Stomach (tissue), 8 donors: ENCODE measurements at regions not wholly inside any gene's neighbourhood (a gene's known extent, or its start where the extent isn't known, plus 50 kb on each side); places are given as distances from the start of the nearest gene placed in this dataset.

Experiments
- DNase-seq, 2 donors: peaks; one replicate each; pipeline versions ENCODE4 v3.0.0 to v3.0.0-alpha.2; 2013 to 2019
- H3K27ac ChIP-seq, 5 donors: fragments of 200-600 bp in 4 of 5; sonication (generic) in 4 of 5; one replicate each; pipeline ENCODE4 v1.5.1; 2013 to 2019; ENCODE audit warnings: mild to moderate bottlenecking in 1 of 5, moderate library complexity in 1 of 5
- H3K27me3 ChIP-seq, 3 donors: fragments of 200-600 bp; sonication (generic); one replicate each; pipeline ENCODE4 v1.5.1; 2017 to 2019; ENCODE audit warnings: mixed run types in 1 of 3
- H3K36me3 ChIP-seq, 4 donors: fragments of 200-600 bp; sonication (generic); 1 replicate in 3 of 4; 2 replicates in 1 of 4; pipeline ENCODE4 v1.5.1; 2016 to 2019
- H3K4me1 ChIP-seq, 4 donors: fragments of 200-600 bp; sonication (generic); one replicate each; pipeline ENCODE4 v1.5.1; 2016 to 2019
- H3K4me3 ChIP-seq, 4 donors: fragments of 200-600 bp; sonication (generic) in 3 of 4; one replicate each; pipeline ENCODE4 v1.5.1; 2016 to 2019; ENCODE audit warnings: mild to moderate bottlenecking in 1 of 4
- H3K9me3 ChIP-seq, 4 donors: fragments of 200-600 bp; sonication (generic); one replicate each; pipeline ENCODE4 v1.5.1; 2016 to 2019
- CTCF ChIP-seq, 7 experiments: fragments of 450-650 bp in 4 of 7; fragments of 200-600 bp in 3 of 7; sonication (generic) in 3 of 7; IDR thresholded peaks; one replicate each; pipeline ENCODE4 v1.5.1; 2016 to 2019; ENCODE audit warnings: antibody characterized with exemption in 7 of 7, control low read depth in 2 of 7, mild to moderate bottlenecking in 1 of 7
- EP300 ChIP-seq: sonication (generic); formaldehyde crosslinking; IDR thresholded peaks from one replicate; pipeline ENCODE4 v1.6.1; 2017; ENCODE audit warnings: antibody characterized with exemption
- POLR2A ChIP-seq, 4 donors: fragments of 450-650 bp; IDR thresholded peaks; one replicate each; pipeline ENCODE4 v1.6.1; 2016; ENCODE audit warnings: antibody characterized with exemption in 4 of 4, control low read depth in 2 of 4, mild to moderate bottlenecking in 1 of 4, moderate library complexity in 1 of 4
- POLR2AphosphoS5 ChIP-seq, 3 donors: sonication (generic); formaldehyde crosslinking; IDR thresholded peaks; one replicate each; pipeline ENCODE4 v1.6.1; 2016; ENCODE audit warnings: antibody characterized with exemption in 3 of 3
- WGBS, 5 donors: extraction: QIAGEN DNeasy Blood & Tissue Kit in 3 of 5; methylation state at CpG; one replicate each; pipeline versions ENCODE4 v1.1.5 to v1.1.7; 2013 to 2018; 5-methylcytosine and 5-hydroxymethylcytosine counted together
- intact Hi-C: fragments of 100-400 bp; cut with DNase I; formaldehyde crosslinking; loops from one replicate; pipeline ENCODE4 v1.15.1; 2023; ENCODE audit warnings: low total_unique reads
- donor health status: healthy with polysubstance abuse.
- donor health status: Bipolar disorder and iron deficiency.
- donor health status: healthy.

GRCh38 chr11:112841729-112842128 lies 119.5 kb upstream of the NCAM1 start:
- Histone ChIP-seq H3K4me1 (peaks cover 0 to 10% (median 0%) of the 10 kb centered on the region in 4 donors), H3K4me3 (no peak overlapping the region), H3K9me3 (no peaks in the 10 kb centered on the region), H3K36me3 (no peaks in the 10 kb centered on the region), H3K27ac (no peak overlapping the region), H3K27me3 (no peaks in the 10 kb centered on the region)
- DNase-seq: no peak
- TF ChIP-seq POLR2A (IDR thresholded peaks at IDR 0.05) (no peak), POLR2AphosphoS5 (IDR thresholded peaks at IDR 0.05) (no peak), EP300 (no peak), CTCF (IDR thresholded peaks at IDR 0.05) (no peak)
- WGBS, 5 donors: 25 to 60% (median 36%) methylated on average over 3 of the region's 3 CpGs
- intact Hi-C loops: no loop called here

GRCh38 chr11:112842151-112842550 lies 119.1 kb upstream of the NCAM1 start:
- Histone ChIP-seq H3K9me3 (no peaks in the 10 kb centered on the region), H3K27ac (no peak overlapping the region), H3K4me3 (no peak overlapping the region), H3K4me1 (peaks cover 0 to 7% (median 0%) of the 10 kb centered on the region in 4 donors), H3K36me3 (no peaks in the 10 kb centered on the region), H3K27me3 (no peaks in the 10 kb centered on the region)
- DNase-seq: no peak
- intact Hi-C loops: no loop called here
- 87 to 94% (median 88%) methylated on average over 4 of the region's 4 CpGs for WGBS, 5 donors
- TF ChIP-seq EP300 (no peak), POLR2A (IDR thresholded peaks at IDR 0.05) (no peak), POLR2AphosphoS5 (IDR thresholded peaks at IDR 0.05) (no peak)

- intact Hi-C loops: no loop called here
- TF ChIP-seq POLR2AphosphoS5 (IDR thresholded peaks at IDR 0.05) (no peak), EP300 (no peak), CTCF (IDR thresholded peaks at IDR 0.05) (no peak), POLR2A (IDR thresholded peaks at IDR 0.05) (no peak)
- Histone ChIP-seq H3K4me1 (no peaks in the 10 kb centered on the region), H3K4me3 (no peak overlapping the region), H3K36me3 (no peaks in the 10 kb centered on the region), H3K27ac (no peak overlapping the region), H3K9me3 (no peaks in the 10 kb centered on the region), H3K27me3 (no peaks in the 10 kb centered on the region)
- peak in 1 of 2 donors; percentile 59 for DNase-seq
These were observed 116.7 kb upstream of the NCAM1 start for GRCh38 chr11:112844517-112844916.

- TF ChIP-seq POLR2A (IDR thresholded peaks at IDR 0.05): no peak
- TF ChIP-seq EP300: no peak
- TF ChIP-seq CTCF (IDR thresholded peaks at IDR 0.05): no peak
- TF ChIP-seq POLR2AphosphoS5 (IDR thresholded peaks at IDR 0.05): no peak
- no peaks in the 10 kb centered on the region for H3K9me3 ChIP-seq
- intact Hi-C loops: no loop called here
- no peaks in the 10 kb centered on the region for H3K36me3 ChIP-seq
- no peaks in the 10 kb centered on the region for H3K4me1 ChIP-seq
- no peak for DNase-seq
- no peak overlapping the region for H3K27ac ChIP-seq
- no peaks in the 10 kb centered on the region for H3K27me3 ChIP-seq
- 93 to 96% (median 95%) methylated on average over 4 of the region's 4 CpGs for WGBS, 5 donors
- no peak overlapping the region for H3K4me3 ChIP-seq
These were observed 113.7 kb upstream of the NCAM1 start for GRCh38 chr11:112847568-112847967.

GRCh38 chr11:112852143-112852866 lies 108.9 kb upstream of the NCAM1 start:
- TF ChIP-seq POLR2AphosphoS5 (IDR thresholded peaks at IDR 0.05) (no peak), EP300 (no peak), POLR2A (IDR thresholded peaks at IDR 0.05) (no peak), CTCF (IDR thresholded peaks at IDR 0.05) (no peak)
- intact Hi-C loops: no loop called here
- Histone ChIP-seq H3K9me3 (no peaks in the 10 kb centered on the region), H3K4me3 (no peak overlapping the region), H3K4me1 (no peaks in the 10 kb centered on the region), H3K27ac (no peak overlapping the region), H3K36me3 (no peaks in the 10 kb centered on the region), H3K27me3 (no peaks in the 10 kb centered on the region)
- no peak for DNase-seq
- 72 to 77% (median 73%) methylated on average over 5 of the region's 5 CpGs for WGBS, 5 donors
